A549 (cell line): ENCODE measurements at regions not wholly inside any gene's neighbourhood (a gene's known extent, or its start where the extent isn't known, plus 50 kb on each side); places are given as distances from the start of the nearest gene placed in this dataset.

ENCODE experiments used
- CHD2 ChIP-seq: fragments of 150-350 bp; IDR thresholded peaks from 2 replicates; pipeline ENCODE4 v1.6.1; 2014; ENCODE audit warnings: low read length; ENCODE audit not compliant: partially characterized antibody
- CTCF ChIP-seq: fragments of >200 bp; sonication (Bioruptor Twin); formaldehyde crosslinking; IDR thresholded peaks from 3 replicates; pipeline ENCODE4 v1.5.1; 2016
- EP300 ChIP-seq, 2 experiments: fragments of >200 bp; sonication (Bioruptor Twin); formaldehyde crosslinking; IDR thresholded peaks; 2 replicates in 1 of 2; 3 replicates in 1 of 2; pipeline ENCODE4 v1.6.1; 2016 to 2017
- ESRRA ChIP-seq: fragments of 150-350 bp; IDR thresholded peaks from 2 replicates; pipeline ENCODE4 v1.6.1; 2014; ENCODE audit warnings: mild to moderate bottlenecking, low read length, borderline replicate concordance
- GATA3 ChIP-seq: IDR thresholded peaks from 2 replicates; pipeline ENCODE4 v1.6.1; 2012; ENCODE audit warnings: borderline replicate concordance
- JUNB ChIP-seq: fragments of >200 bp; sonication (Bioruptor Twin); formaldehyde crosslinking; IDR thresholded peaks from 2 replicates; pipeline ENCODE4 v1.6.1; 2016
- POLR2A ChIP-seq: IDR thresholded peaks from 2 replicates; pipeline ENCODE4 v1.6.1; 2012; ENCODE audit warnings: mild to moderate bottlenecking, low read length
- RAD21 ChIP-seq, 2 experiments: fragments of >200 bp in 1 of 2; sonication (Bioruptor Twin) in 1 of 2; formaldehyde crosslinking in 1 of 2; IDR thresholded peaks in 1 of 2; conservative IDR thresholded peaks in 1 of 2; 2 replicates in 1 of 2; 3 replicates in 1 of 2; pipeline ENCODE4 v1.6.1; 2012 to 2018; ENCODE audit warnings: inconsistent platforms in 1 of 2
- TP53 ChIP-seq: fragments of 250-450 bp; sonication (Bioruptor Pico); IDR thresholded peaks from 2 replicates; pipeline ENCODE4 v1.5.0; 2021; ENCODE audit warnings: mild to moderate bottlenecking, moderate library complexity
- ZNF302 ChIP-seq: fragments of 250-450 bp; sonication (Bioruptor Pico); IDR thresholded peaks from 2 replicates; pipeline ENCODE4 v1.9.0; 2021; ENCODE audit warnings: inconsistent platforms, mild to moderate bottlenecking, moderate library complexity
- TF ChIP-seq, protein P1 (sequence below): fragments of 200-600 bp; sonication (generic); IDR thresholded peaks from 2 replicates; pipeline ENCODE4 v1.6.1; 2016; ENCODE audit warnings: antibody characterized with exemption, mild to moderate bottlenecking, moderate library complexity

GRCh38 chr14:49314737-49315136, 271.4 kb downstream of the RPS29 start:
- TF ChIP-seq JUNB (no peak), CHD2 (no peak), CTCF (no peak), POLR2A (no peak), GATA3 (no peak), ZNF302 (CRISPR knock-in tag) (no peak), EP300 (IDR thresholded peaks at IDR 0.05) (no peak), ESRRA (no peak), TP53 (CRISPR knock-in tag) (no peak), RAD21 (conservative IDR thresholded peaks at IDR 0.05 in 1 of 2, IDR thresholded peaks at IDR 0.05 in 1 of 2) (no peak)
- TF ChIP-seq, protein P1, sequence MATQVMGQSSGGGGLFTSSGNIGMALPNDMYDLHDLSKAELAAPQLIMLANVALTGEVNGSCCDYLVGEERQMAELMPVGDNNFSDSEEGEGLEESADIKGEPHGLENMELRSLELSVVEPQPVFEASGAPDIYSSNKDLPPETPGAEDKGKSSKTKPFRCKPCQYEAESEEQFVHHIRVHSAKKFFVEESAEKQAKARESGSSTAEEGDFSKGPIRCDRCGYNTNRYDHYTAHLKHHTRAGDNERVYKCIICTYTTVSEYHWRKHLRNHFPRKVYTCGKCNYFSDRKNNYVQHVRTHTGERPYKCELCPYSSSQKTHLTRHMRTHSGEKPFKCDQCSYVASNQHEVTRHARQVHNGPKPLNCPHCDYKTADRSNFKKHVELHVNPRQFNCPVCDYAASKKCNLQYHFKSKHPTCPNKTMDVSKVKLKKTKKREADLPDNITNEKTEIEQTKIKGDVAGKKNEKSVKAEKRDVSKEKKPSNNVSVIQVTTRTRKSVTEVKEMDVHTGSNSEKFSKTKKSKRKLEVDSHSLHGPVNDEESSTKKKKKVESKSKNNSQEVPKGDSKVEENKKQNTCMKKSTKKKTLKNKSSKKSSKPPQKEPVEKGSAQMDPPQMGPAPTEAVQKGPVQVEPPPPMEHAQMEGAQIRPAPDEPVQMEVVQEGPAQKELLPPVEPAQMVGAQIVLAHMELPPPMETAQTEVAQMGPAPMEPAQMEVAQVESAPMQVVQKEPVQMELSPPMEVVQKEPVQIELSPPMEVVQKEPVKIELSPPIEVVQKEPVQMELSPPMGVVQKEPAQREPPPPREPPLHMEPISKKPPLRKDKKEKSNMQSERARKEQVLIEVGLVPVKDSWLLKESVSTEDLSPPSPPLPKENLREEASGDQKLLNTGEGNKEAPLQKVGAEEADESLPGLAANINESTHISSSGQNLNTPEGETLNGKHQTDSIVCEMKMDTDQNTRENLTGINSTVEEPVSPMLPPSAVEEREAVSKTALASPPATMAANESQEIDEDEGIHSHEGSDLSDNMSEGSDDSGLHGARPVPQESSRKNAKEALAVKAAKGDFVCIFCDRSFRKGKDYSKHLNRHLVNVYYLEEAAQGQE = no peak
